ENCODE measurements at regions not wholly inside any gene's neighbourhood (a gene's known extent, or its start where the extent isn't known, plus 50 kb on each side); places are given as distances from the start of the nearest gene placed in this dataset.

- no peaks in the 10 kb centered on the region for H3K27me3 Mint-ChIP-seq
- H3K9me3 Mint-ChIP-seq, result peaks cover 6% of the 10 kb centered on the region
- H3K36me3 Mint-ChIP-seq, result no peaks in the 10 kb centered on the region
- DNase-seq (ENCODE audit: extremely low spot score, unreplicated experiment), result no peak
- no peaks in the 10 kb centered on the region for H3K4me1 Mint-ChIP-seq (ENCODE audit: unreplicated experiment)
- H3K4me3 Mint-ChIP-seq, result no peak overlapping the region
- TF ChIP-seq CTCF (conservative IDR thresholded peaks at IDR 0.05), result no peak
- no peak overlapping the region for H3K27ac Mint-ChIP-seq
Observed at GRCh38 chr2:114091010-114091409, 201.1 kb downstream of the ACTR3 start.

GRCh38 chr2:114108249-114108648, 218.4 kb downstream of the ACTR3 start:
- Mint-ChIP-seq H3K27me3 (no peaks in the 10 kb centered on the region), H3K9me3 (no peaks in the 10 kb centered on the region), H3K36me3 (no peaks in the 10 kb centered on the region), H3K4me1 (ENCODE audit: unreplicated experiment) (no peaks in the 10 kb centered on the region), H3K27ac (no peak overlapping the region), H3K4me3 (no peak overlapping the region)
- DNase-seq (ENCODE audit: extremely low spot score, unreplicated experiment), result no peak
- TF ChIP-seq CTCF (conservative IDR thresholded peaks at IDR 0.05), result no peak

- no peaks in the 10 kb centered on the region for H3K9me3 Mint-ChIP-seq
- no peak overlapping the region for H3K27ac Mint-ChIP-seq
- no peaks in the 10 kb centered on the region for H3K4me1 Mint-ChIP-seq (ENCODE audit: unreplicated experiment)
- no peak for DNase-seq (ENCODE audit: extremely low spot score, unreplicated experiment)
- no peak for TF ChIP-seq CTCF (conservative IDR thresholded peaks at IDR 0.05)
- no peak overlapping the region for H3K4me3 Mint-ChIP-seq
- no peaks in the 10 kb centered on the region for H3K27me3 Mint-ChIP-seq
- no peaks in the 10 kb centered on the region for H3K36me3 Mint-ChIP-seq
Observed at GRCh38 chr2:114108824-114109416, 219.0 kb downstream of the ACTR3 start.

GRCh38 chr2:114111329-114111728, 221.4 kb downstream of the ACTR3 start:
- Mint-ChIP-seq H3K9me3 (no peaks in the 10 kb centered on the region), H3K4me3 (no peak overlapping the region), H3K4me1 (ENCODE audit: unreplicated experiment) (no peaks in the 10 kb centered on the region), H3K27me3 (peaks cover 3% of the 10 kb centered on the region), H3K36me3 (no peaks in the 10 kb centered on the region), H3K27ac (no peak overlapping the region)
- DNase-seq (ENCODE audit: extremely low spot score, unreplicated experiment), result no peak
- no peak for TF ChIP-seq CTCF (conservative IDR thresholded peaks at IDR 0.05)

GRCh38 chr2:114113518-114113917, 223.6 kb downstream of the ACTR3 start:
- DNase-seq (ENCODE audit: extremely low spot score, unreplicated experiment), result no peak
- H3K36me3 Mint-ChIP-seq, result no peaks in the 10 kb centered on the region
- H3K4me1 Mint-ChIP-seq (ENCODE audit: unreplicated experiment), result no peaks in the 10 kb centered on the region
- no peak for TF ChIP-seq CTCF (conservative IDR thresholded peaks at IDR 0.05)
- H3K27me3 Mint-ChIP-seq, result peaks cover 3% of the 10 kb centered on the region
- no peak overlapping the region for H3K4me3 Mint-ChIP-seq
- no peaks in the 10 kb centered on the region for H3K9me3 Mint-ChIP-seq
- H3K27ac Mint-ChIP-seq, result no peak overlapping the region

- H3K4me1 Mint-ChIP-seq (ENCODE audit: unreplicated experiment), result no peaks in the 10 kb centered on the region
- H3K9me3 Mint-ChIP-seq, result no peaks in the 10 kb centered on the region
- peaks cover 6% of the 10 kb centered on the region for H3K27me3 Mint-ChIP-seq
- no peaks in the 10 kb centered on the region for H3K36me3 Mint-ChIP-seq
- no peak overlapping the region for H3K27ac Mint-ChIP-seq
- no peak overlapping the region for H3K4me3 Mint-ChIP-seq
- TF ChIP-seq CTCF (conservative IDR thresholded peaks at IDR 0.05), result no peak
- no peak for DNase-seq (ENCODE audit: extremely low spot score, unreplicated experiment)
Observed at GRCh38 chr2:114118088-114118487, 228.2 kb downstream of the ACTR3 start.

All from type B pancreatic cell (in vitro differentiated cells).